OCI-LY1 (cell line): ENCODE measurements at regions not wholly inside any gene's neighbourhood (a gene's known extent, or its start where the extent isn't known, plus 50 kb on each side); places are given as distances from the start of the nearest gene placed in this dataset.

Experiments
- H2AFZ ChIP-seq: fragments of 200-600 bp; sonication (generic), shearing (Covaris generic); 2 replicates; pipeline ENCODE4 v1.6.0; 2014; ENCODE audit warnings: antibody characterized with exemption, mild to moderate bottlenecking, low read length
- H3F3A ChIP-seq: fragments of 200-600 bp; sonication (generic), shearing (Covaris generic); 2 replicates; pipeline ENCODE4 v1.6.0; 2014; ENCODE audit warnings: mild to moderate bottlenecking, antibody characterized with exemption, low read length, moderate library complexity; ENCODE audit not compliant: insufficient read depth
- H3K27ac ChIP-seq: fragments of 200-600 bp; sonication (generic); 2 replicates; pipeline ENCODE4 v1.5.1; 2014; ENCODE audit warnings: low read length, mixed run types, mild to moderate bottlenecking, low read depth; ENCODE audit not compliant: poor library complexity, severe bottlenecking
- H3K27me3 ChIP-seq: fragments of 200-600 bp; sonication (generic); 2 replicates; pipeline ENCODE4 v1.6.0; 2014; ENCODE audit warnings: antibody characterized with exemption, mild to moderate bottlenecking, low read length, moderate library complexity; ENCODE audit not compliant: insufficient read depth
- H3K36me3 ChIP-seq: fragments of 200-600 bp; sonication (generic); 2 replicates; pipeline ENCODE4 v1.6.1; 2014; ENCODE audit warnings: mild to moderate bottlenecking, antibody characterized with exemption, low read length, moderate library complexity, mixed read lengths; ENCODE audit not compliant: insufficient read depth
- H3K4me1 ChIP-seq: fragments of 200-600 bp; sonication (generic); 2 replicates; pipeline ENCODE4 v1.5.1; 2014; ENCODE audit warnings: mild to moderate bottlenecking, low read length, moderate library complexity; ENCODE audit not compliant: insufficient read depth, severe bottlenecking
- H3K4me2 ChIP-seq: fragments of 200-600 bp; sonication (generic), shearing (Covaris generic); 2 replicates; pipeline ENCODE4 v1.6.1; 2014; ENCODE audit warnings: low read length
- H3K4me3 ChIP-seq: fragments of 200-600 bp; sonication (generic); 2 replicates; pipeline ENCODE4 v1.5.1; 2014; ENCODE audit warnings: low read length, low read depth, mild to moderate bottlenecking, mixed read lengths; ENCODE audit not compliant: poor library complexity, severe bottlenecking
- H3K79me2 ChIP-seq: fragments of 200-600 bp; shearing (Covaris generic); 2 replicates; pipeline ENCODE4 v1.6.1; 2016; ENCODE audit warnings: mixed run types, low read length, mixed read lengths; ENCODE audit not compliant: insufficient read depth
- H3K9ac ChIP-seq: fragments of 200-600 bp; sonication (generic), shearing (Covaris generic); 2 replicates; pipeline ENCODE4 v1.6.1; 2014; ENCODE audit warnings: mild to moderate bottlenecking, low read length, mixed read lengths
- H3K9me2 ChIP-seq: fragments of 200-600 bp; sonication (generic), shearing (Covaris generic); 2 replicates; pipeline ENCODE4 v1.6.1; 2014; ENCODE audit warnings: low read depth, mild to moderate bottlenecking, low read length, mixed read lengths
- H3K9me3 ChIP-seq: fragments of 200-600 bp; shearing (Covaris generic); 2 replicates; pipeline ENCODE4 v1.6.1; 2014; ENCODE audit warnings: low read length, mixed read lengths
- H4K20me1 ChIP-seq: fragments of 200-600 bp; sonication (generic), shearing (Covaris generic); 2 replicates; pipeline ENCODE4 v1.6.0; 2016; ENCODE audit warnings: mild to moderate bottlenecking, low read length; ENCODE audit not compliant: insufficient read depth
- CTCF ChIP-seq: fragments of 200-600 bp; sonication (generic), shearing (Covaris generic); IDR thresholded peaks from 2 replicates; pipeline ENCODE4 v1.5.1; 2017; ENCODE audit warnings: mild to moderate bottlenecking, antibody characterized with exemption, low read length, moderate library complexity, mixed read lengths
- EZH2 ChIP-seq: fragments of 200-600 bp; sonication (generic), shearing (Covaris generic); IDR thresholded peaks from 2 replicates; pipeline ENCODE4 v1.8.0; 2017; ENCODE audit warnings: borderline replicate concordance, mixed run types, mild to moderate bottlenecking, antibody characterized with exemption, low read length, moderate library complexity, mixed read lengths

GRCh38 chr7:69518705-69519077 lies 79.6 kb upstream of the AUTS2 start:
- H3K9me3 ChIP-seq: no peaks in the 10 kb centered on the region
- H3K27me3 ChIP-seq: no peaks in the 10 kb centered on the region
- H2AFZ ChIP-seq: no peak overlapping the region
- TF ChIP-seq EZH2 (no peak), CTCF (no peak)
- no peak overlapping the region for H3K4me2 ChIP-seq
- no peak overlapping the region for H3K27ac ChIP-seq
- no peaks in the 10 kb centered on the region for H3K36me3 ChIP-seq
- H3K4me1 ChIP-seq: no peaks in the 10 kb centered on the region
- H3F3A ChIP-seq: no peaks in the 10 kb centered on the region
- H3K9me2 ChIP-seq: no peaks in the 10 kb centered on the region
- no peaks in the 10 kb centered on the region for H4K20me1 ChIP-seq
- no peak overlapping the region for H3K4me3 ChIP-seq
- H3K79me2 ChIP-seq: no peaks in the 10 kb centered on the region
- no peak overlapping the region for H3K9ac ChIP-seq

- Histone ChIP-seq H4K20me1 (no peaks in the 10 kb centered on the region), H3K27ac (no peak overlapping the region), H3K27me3 (no peaks in the 10 kb centered on the region), H3K9me2 (no peaks in the 10 kb centered on the region), H3K4me2 (no peak overlapping the region), H3F3A (no peaks in the 10 kb centered on the region), H3K79me2 (no peaks in the 10 kb centered on the region), H3K36me3 (no peaks in the 10 kb centered on the region), H3K9me3 (no peaks in the 10 kb centered on the region), H3K4me3 (no peak overlapping the region), H2AFZ (no peak overlapping the region), H3K4me1 (peaks cover 7% of the 10 kb centered on the region), H3K9ac (no peak overlapping the region)
- TF ChIP-seq EZH2: no peak
- no peak for TF ChIP-seq CTCF
These were observed 71.7 kb upstream of the AUTS2 start for GRCh38 chr7:69526570-69526969.

- H3K4me2 ChIP-seq: no peak overlapping the region
- no peaks in the 10 kb centered on the region for H4K20me1 ChIP-seq
- no peaks in the 10 kb centered on the region for H3K9me3 ChIP-seq
- H3K79me2 ChIP-seq: no peaks in the 10 kb centered on the region
- H3K36me3 ChIP-seq: no peaks in the 10 kb centered on the region
- H3K9ac ChIP-seq: no peak overlapping the region
- TF ChIP-seq EZH2 (no peak), CTCF (no peak)
- H3K4me1 ChIP-seq: peaks cover 7% of the 10 kb centered on the region
- H3K9me2 ChIP-seq: no peaks in the 10 kb centered on the region
- H3K27me3 ChIP-seq: no peaks in the 10 kb centered on the region
- H3K27ac ChIP-seq: no peak overlapping the region
- H3F3A ChIP-seq: no peaks in the 10 kb centered on the region
- no peak overlapping the region for H3K4me3 ChIP-seq
- H2AFZ ChIP-seq: no peak overlapping the region
These were observed 70.6 kb upstream of the AUTS2 start for GRCh38 chr7:69527706-69528105.
